ENCODE measurements at regions not wholly inside any gene's neighbourhood (a gene's known extent, or its start where the extent isn't known, plus 50 kb on each side); places are given as distances from the start of the nearest gene placed in this dataset.

DNA sequence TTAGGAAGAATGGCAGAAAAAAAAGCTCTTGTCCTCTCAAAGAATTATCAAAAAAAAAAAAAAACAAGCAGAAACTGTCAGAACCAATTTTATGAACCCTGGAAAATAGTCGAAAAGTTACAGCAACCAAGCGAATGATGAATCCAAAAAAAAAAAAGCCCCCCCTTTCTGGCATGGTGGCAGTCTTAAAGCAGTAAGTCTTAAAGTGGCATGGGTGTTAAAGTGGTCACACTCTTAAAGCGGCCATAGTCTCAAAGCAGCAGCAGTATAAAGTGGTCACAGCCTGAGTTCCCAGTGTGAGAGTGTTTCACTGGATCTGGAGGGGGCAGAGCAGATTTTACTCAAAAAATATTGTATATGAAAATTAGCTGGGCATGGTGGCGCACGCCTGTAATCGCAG, 96.8 kb upstream of the RAB18 start:
- TF ChIP-seq, protein P1, sequence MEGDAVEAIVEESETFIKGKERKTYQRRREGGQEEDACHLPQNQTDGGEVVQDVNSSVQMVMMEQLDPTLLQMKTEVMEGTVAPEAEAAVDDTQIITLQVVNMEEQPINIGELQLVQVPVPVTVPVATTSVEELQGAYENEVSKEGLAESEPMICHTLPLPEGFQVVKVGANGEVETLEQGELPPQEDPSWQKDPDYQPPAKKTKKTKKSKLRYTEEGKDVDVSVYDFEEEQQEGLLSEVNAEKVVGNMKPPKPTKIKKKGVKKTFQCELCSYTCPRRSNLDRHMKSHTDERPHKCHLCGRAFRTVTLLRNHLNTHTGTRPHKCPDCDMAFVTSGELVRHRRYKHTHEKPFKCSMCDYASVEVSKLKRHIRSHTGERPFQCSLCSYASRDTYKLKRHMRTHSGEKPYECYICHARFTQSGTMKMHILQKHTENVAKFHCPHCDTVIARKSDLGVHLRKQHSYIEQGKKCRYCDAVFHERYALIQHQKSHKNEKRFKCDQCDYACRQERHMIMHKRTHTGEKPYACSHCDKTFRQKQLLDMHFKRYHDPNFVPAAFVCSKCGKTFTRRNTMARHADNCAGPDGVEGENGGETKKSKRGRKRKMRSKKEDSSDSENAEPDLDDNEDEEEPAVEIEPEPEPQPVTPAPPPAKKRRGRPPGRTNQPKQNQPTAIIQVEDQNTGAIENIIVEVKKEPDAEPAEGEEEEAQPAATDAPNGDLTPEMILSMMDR (IDR thresholded peaks at IDR 0.05), result no peak
- no peak for TF ChIP-seq POLR2AphosphoS5 (IDR thresholded peaks at IDR 0.05)
